ENCODE measurements at regions not wholly inside any gene's neighbourhood (a gene's known extent, or its start where the extent isn't known, plus 50 kb on each side); places are given as distances from the start of the nearest gene placed in this dataset.

DNA sequence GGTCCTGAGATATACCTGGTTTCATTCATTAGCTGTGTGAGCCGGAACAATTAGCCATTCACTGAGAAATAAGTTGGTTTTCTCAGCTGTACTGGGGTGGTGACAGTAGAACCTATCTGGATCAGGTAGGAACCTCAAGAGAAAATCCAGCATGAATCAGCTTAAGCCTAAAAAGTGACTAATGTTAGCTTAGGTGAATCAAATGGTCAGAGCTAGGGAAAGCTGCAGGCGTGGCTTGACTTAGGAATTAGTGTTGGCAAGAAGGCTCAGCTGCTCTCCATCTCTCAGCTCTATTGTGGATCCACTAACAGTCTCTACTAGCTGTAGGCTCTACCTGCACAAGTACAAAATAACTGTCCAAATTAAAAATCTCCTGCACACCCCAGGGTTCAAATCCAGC lies 1025.5 kb downstream of the RAB28 start:
- TF ChIP-seq CTCF (IDR thresholded peaks at IDR 0.05; ENCODE audit: poor library complexity, severe bottlenecking) (no peak), EZH2 (IDR thresholded peaks at IDR 0.05; ENCODE audit: borderline replicate concordance, insufficient read depth, low read length, poor library complexity, severe bottlenecking) (no peak), POLR2AphosphoS5 (IDR thresholded peaks at IDR 0.05) (no peak), EP300 (conservative IDR thresholded peaks at IDR 0.05; ENCODE audit: poor library complexity, severe bottlenecking) (no peak), TAF1 (IDR thresholded peaks at IDR 0.05; ENCODE audit: low read depth) (no peak)
- TF ChIP-seq, protein P1, sequence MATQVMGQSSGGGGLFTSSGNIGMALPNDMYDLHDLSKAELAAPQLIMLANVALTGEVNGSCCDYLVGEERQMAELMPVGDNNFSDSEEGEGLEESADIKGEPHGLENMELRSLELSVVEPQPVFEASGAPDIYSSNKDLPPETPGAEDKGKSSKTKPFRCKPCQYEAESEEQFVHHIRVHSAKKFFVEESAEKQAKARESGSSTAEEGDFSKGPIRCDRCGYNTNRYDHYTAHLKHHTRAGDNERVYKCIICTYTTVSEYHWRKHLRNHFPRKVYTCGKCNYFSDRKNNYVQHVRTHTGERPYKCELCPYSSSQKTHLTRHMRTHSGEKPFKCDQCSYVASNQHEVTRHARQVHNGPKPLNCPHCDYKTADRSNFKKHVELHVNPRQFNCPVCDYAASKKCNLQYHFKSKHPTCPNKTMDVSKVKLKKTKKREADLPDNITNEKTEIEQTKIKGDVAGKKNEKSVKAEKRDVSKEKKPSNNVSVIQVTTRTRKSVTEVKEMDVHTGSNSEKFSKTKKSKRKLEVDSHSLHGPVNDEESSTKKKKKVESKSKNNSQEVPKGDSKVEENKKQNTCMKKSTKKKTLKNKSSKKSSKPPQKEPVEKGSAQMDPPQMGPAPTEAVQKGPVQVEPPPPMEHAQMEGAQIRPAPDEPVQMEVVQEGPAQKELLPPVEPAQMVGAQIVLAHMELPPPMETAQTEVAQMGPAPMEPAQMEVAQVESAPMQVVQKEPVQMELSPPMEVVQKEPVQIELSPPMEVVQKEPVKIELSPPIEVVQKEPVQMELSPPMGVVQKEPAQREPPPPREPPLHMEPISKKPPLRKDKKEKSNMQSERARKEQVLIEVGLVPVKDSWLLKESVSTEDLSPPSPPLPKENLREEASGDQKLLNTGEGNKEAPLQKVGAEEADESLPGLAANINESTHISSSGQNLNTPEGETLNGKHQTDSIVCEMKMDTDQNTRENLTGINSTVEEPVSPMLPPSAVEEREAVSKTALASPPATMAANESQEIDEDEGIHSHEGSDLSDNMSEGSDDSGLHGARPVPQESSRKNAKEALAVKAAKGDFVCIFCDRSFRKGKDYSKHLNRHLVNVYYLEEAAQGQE (IDR thresholded peaks at IDR 0.05; ENCODE audit: borderline replicate concordance), result no peak
